Karpas-422 (cell line): ENCODE measurements at regions not wholly inside any gene's neighbourhood (a gene's known extent, or its start where the extent isn't known, plus 50 kb on each side); places are given as distances from the start of the nearest gene placed in this dataset. TPM values are rescaled to one million over a fixed set of nuclear protein-coding genes. Genes with fewer than 3 reads are reported as not detected.

ENCODE experiments used
- DNase-seq: peaks from one replicate; pipeline ENCODE4 v3.0.0-alpha.2; 2015
- H2AFZ ChIP-seq: fragments of 200-600 bp; sonication (generic); 2 replicates; pipeline ENCODE4 v1.6.1; 2014; ENCODE audit warnings: antibody characterized with exemption, low read length, mixed read lengths
- H3K27ac ChIP-seq: fragments of 200-600 bp; sonication (generic); 2 replicates; pipeline ENCODE4 v1.5.1; 2014; ENCODE audit warnings: mild to moderate bottlenecking, low read length, moderate library complexity
- H3K27me3 ChIP-seq: fragments of 200-600 bp; sonication (generic); 2 replicates; pipeline ENCODE4 v1.6.1; 2014; ENCODE audit warnings: low read length, mixed read lengths
- H3K36me3 ChIP-seq: fragments of 200-600 bp; sonication (generic); 2 replicates; pipeline ENCODE4 v1.6.1; 2014; ENCODE audit warnings: low read length, mixed read lengths; ENCODE audit not compliant: insufficient read depth
- H3K4me1 ChIP-seq: fragments of 200-600 bp; sonication (generic); 2 replicates; pipeline ENCODE4 v1.6.1; 2014; ENCODE audit warnings: mild to moderate bottlenecking, low read length, mixed read lengths
- H3K4me2 ChIP-seq: fragments of 200-600 bp; sonication (generic); 2 replicates; pipeline ENCODE4 v1.6.1; 2014; ENCODE audit warnings: low read length, low read depth, mild to moderate bottlenecking; ENCODE audit not compliant: poor library complexity, severe bottlenecking
- H3K4me3 ChIP-seq: fragments of 200-600 bp; sonication (generic); 2 replicates; pipeline ENCODE4 v1.5.1; 2014; ENCODE audit warnings: mild to moderate bottlenecking, antibody characterized with exemption, low read length, mixed read lengths
- H3K79me2 ChIP-seq: fragments of 200-600 bp; sonication (generic); 2 replicates; pipeline ENCODE4 v1.6.1; 2014; ENCODE audit warnings: mild to moderate bottlenecking, low read length, mixed read lengths
- H3K9ac ChIP-seq: fragments of 200-600 bp; sonication (generic); 2 replicates; pipeline ENCODE4 v1.6.0; 2014; ENCODE audit warnings: low read length
- H3K9me2 ChIP-seq: fragments of 200-600 bp; sonication (generic), shearing (Covaris generic); replicated peaks from 2 replicates; pipeline ENCODE4 v1.6.0; 2014; ENCODE audit warnings: mild to moderate bottlenecking, low read length, moderate library complexity; ENCODE audit not compliant: insufficient read depth
- H3K9me3 ChIP-seq: fragments of 300-700, 200-600 bp; sonication (generic); 2 replicates; pipeline ENCODE4 v1.6.1; 2014; ENCODE audit warnings: low read length, mixed read lengths
- H4K20me1 ChIP-seq: fragments of 200-600 bp; sonication (generic); 2 replicates; pipeline ENCODE4 v1.6.1; 2014; ENCODE audit warnings: mild to moderate bottlenecking, antibody characterized with exemption, low read length, low read depth; ENCODE audit not compliant: insufficient read depth
- small RNA-seq: library from RNA; depleted of rRNA; stranded (forward); fragments of <200 nt; gene quantifications from one replicate; pipeline ENCODE3, GENCODE V24; 2014

DNA sequence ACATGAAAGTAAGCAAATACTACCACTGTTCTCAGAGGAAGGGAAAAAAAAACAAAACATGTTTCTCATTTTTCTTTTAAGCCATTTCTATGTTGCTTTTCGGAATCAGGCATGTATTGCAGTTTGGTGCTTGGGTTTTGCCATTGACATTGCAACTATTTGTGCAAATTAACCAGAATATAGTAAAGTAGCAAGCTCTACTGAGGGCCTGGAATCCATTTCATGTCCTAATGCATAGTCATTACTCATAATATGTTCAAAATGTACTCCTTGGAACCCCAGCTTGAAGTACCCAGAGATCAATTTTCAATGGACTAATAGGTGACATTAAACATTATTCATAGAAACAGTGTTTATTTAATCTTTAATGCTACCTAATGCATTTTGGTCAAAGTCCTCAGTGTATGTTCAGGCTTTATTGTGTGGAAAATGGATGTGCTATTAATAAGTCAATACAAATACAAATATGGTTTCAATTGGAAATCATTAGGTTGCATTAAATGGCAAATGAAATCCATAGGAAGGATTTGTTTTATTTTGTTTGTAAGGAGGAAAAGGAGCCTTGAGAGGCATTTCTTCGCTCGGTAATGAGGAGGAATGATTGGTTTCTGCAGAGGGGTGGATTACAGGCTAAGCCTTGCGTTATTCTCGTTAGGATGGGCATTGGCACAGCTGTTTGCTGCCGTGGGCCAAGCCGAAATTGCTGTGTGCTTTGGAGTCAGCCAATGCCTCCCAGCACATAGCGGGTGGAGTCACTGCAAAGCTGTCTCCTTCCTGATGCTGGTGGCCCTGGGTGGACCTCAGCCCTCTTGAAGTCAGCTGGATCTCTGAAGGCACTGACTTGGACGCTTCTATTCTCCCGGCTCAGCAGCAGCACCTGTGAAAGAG is 56.4 kb downstream of the MYCN start:
- Histone ChIP-seq H3K9me3 (no peaks in the 10 kb centered on the region), H4K20me1 (no peaks in the 10 kb centered on the region), H3K4me1 (no peaks in the 10 kb centered on the region), H3K36me3 (no peaks in the 10 kb centered on the region), H3K4me2 (no peak overlapping the region), H3K27me3 (no peaks in the 10 kb centered on the region), H2AFZ (no peak overlapping the region), H3K27ac (no peak overlapping the region), H3K9me2 (no peaks in the 10 kb centered on the region), H3K79me2 (no peaks in the 10 kb centered on the region), H3K4me3 (no peak overlapping the region), H3K9ac (no peak overlapping the region)
- DNase-seq = no peak

Small RNAs in the stretch of these regions (small RNA-seq; reads per million reads assigned to genes)
- gene AC174048.1 (not detected), gene RF00561 (not detected)
